ENCODE measurements at regions not wholly inside any gene's neighbourhood (a gene's known extent, or its start where the extent isn't known, plus 50 kb on each side); places are given as distances from the start of the nearest gene placed in this dataset.

- Histone ChIP-seq H3K4me3 (ENCODE audit: low read length) (no peak overlapping the region), H3K9ac (ENCODE audit: extremely low read depth, low read length, poor library complexity, severe bottlenecking) (no peak overlapping the region), H3K27me3 (ENCODE audit: control insufficient read depth, insufficient read depth, low read length, poor library complexity, severe bottlenecking) (peaks cover 16% of the 10 kb centered on the region), H3K36me3 (ENCODE audit: control insufficient read depth, insufficient read depth, low read length) (no peaks in the 10 kb centered on the region), H3K9me3 (ENCODE audit: control insufficient read depth, low read length) (no peaks in the 10 kb centered on the region), H3K27ac (ENCODE audit: low read depth, low read length) (no peak overlapping the region), H3K4me1 (ENCODE audit: control insufficient read depth, insufficient read depth, low read length) (no peaks in the 10 kb centered on the region)
- Mint-ChIP-seq H3K9me3 (peaks cover 2% of the 10 kb centered on the region), H3K36me3 (ENCODE audit: low read depth) (no peaks in the 10 kb centered on the region), H3K4me1 (no peaks in the 10 kb centered on the region), H3K27me3 (ENCODE audit: insufficient read depth) (peaks cover 13% of the 10 kb centered on the region), H3K4me3 (no peak overlapping the region), H3K27ac (no peak overlapping the region)
- 100% methylated on average over 1 of the region's 1 CpG; no CpG with 5 or more reads in 1 of the 2 experiments for WGBS, 2 experiments (ENCODE audit: insufficient coverage in 1 of 2, insufficient read length in 1 of 2)
- TF ChIP-seq, protein P1, sequence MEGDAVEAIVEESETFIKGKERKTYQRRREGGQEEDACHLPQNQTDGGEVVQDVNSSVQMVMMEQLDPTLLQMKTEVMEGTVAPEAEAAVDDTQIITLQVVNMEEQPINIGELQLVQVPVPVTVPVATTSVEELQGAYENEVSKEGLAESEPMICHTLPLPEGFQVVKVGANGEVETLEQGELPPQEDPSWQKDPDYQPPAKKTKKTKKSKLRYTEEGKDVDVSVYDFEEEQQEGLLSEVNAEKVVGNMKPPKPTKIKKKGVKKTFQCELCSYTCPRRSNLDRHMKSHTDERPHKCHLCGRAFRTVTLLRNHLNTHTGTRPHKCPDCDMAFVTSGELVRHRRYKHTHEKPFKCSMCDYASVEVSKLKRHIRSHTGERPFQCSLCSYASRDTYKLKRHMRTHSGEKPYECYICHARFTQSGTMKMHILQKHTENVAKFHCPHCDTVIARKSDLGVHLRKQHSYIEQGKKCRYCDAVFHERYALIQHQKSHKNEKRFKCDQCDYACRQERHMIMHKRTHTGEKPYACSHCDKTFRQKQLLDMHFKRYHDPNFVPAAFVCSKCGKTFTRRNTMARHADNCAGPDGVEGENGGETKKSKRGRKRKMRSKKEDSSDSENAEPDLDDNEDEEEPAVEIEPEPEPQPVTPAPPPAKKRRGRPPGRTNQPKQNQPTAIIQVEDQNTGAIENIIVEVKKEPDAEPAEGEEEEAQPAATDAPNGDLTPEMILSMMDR (conservative IDR thresholded peaks at IDR 0.05) = no peak
- no peak for DNase-seq
Observed at GRCh38 chr5:14019768-14020290, 75.3 kb upstream of the DNAH5 start.

- Histone ChIP-seq H3K9me3 (ENCODE audit: control insufficient read depth, low read length) (no peaks in the 10 kb centered on the region), H3K27ac (ENCODE audit: low read depth, low read length) (no peak overlapping the region), H3K27me3 (ENCODE audit: control insufficient read depth, insufficient read depth, low read length, poor library complexity, severe bottlenecking) (no peaks in the 10 kb centered on the region), H3K4me1 (ENCODE audit: control insufficient read depth, insufficient read depth, low read length) (no peaks in the 10 kb centered on the region), H3K4me3 (ENCODE audit: low read length) (no peak overlapping the region), H3K9ac (ENCODE audit: extremely low read depth, low read length, poor library complexity, severe bottlenecking) (no peak overlapping the region), H3K36me3 (ENCODE audit: control insufficient read depth, insufficient read depth, low read length) (no peaks in the 10 kb centered on the region)
- Mint-ChIP-seq H3K4me1 (no peaks in the 10 kb centered on the region), H3K4me3 (no peak overlapping the region), H3K27me3 (ENCODE audit: insufficient read depth) (peaks cover 11% of the 10 kb centered on the region), H3K9me3 (peaks cover 2% of the 10 kb centered on the region), H3K27ac (no peak overlapping the region), H3K36me3 (ENCODE audit: low read depth) (no peaks in the 10 kb centered on the region)
- TF ChIP-seq, protein P1 (conservative IDR thresholded peaks at IDR 0.05) = no peak
- 89 to 95% methylated on average over 5 to 8 of the region's 8 CpGs for WGBS, 2 experiments (ENCODE audit: insufficient coverage in 1 of 2, insufficient read length in 1 of 2)
- DNase-seq = no peak
Observed at GRCh38 chr5:14017904-14018303, 73.4 kb upstream of the DNAH5 start.

GRCh38 chr5:14016549-14016948 is 72.1 kb upstream of the DNAH5 start:
- Mint-ChIP-seq H3K36me3 (ENCODE audit: low read depth) (no peaks in the 10 kb centered on the region), H3K27ac (no peak overlapping the region), H3K27me3 (ENCODE audit: insufficient read depth) (peaks cover 13% of the 10 kb centered on the region), H3K9me3 (peaks cover 2% of the 10 kb centered on the region), H3K4me3 (no peak overlapping the region), H3K4me1 (no peaks in the 10 kb centered on the region)
- 86 to 89% methylated on average over 2 to 4 of the region's 4 CpGs for WGBS, 2 experiments (ENCODE audit: insufficient coverage in 1 of 2, insufficient read length in 1 of 2)
- no peak overlapping the region for H3K4me3 ChIP-seq (ENCODE audit: low read length)
- H3K27me3 ChIP-seq (ENCODE audit: control insufficient read depth, insufficient read depth, low read length, poor library complexity, severe bottlenecking) = no peaks in the 10 kb centered on the region
- no peak for DNase-seq
- no peaks in the 10 kb centered on the region for H3K9me3 ChIP-seq (ENCODE audit: control insufficient read depth, low read length)
- H3K27ac ChIP-seq (ENCODE audit: low read depth, low read length) = no peak overlapping the region
- H3K4me1 ChIP-seq (ENCODE audit: control insufficient read depth, insufficient read depth, low read length) = no peaks in the 10 kb centered on the region
- TF ChIP-seq, protein P1 (conservative IDR thresholded peaks at IDR 0.05) = no peak
- H3K36me3 ChIP-seq (ENCODE audit: control insufficient read depth, insufficient read depth, low read length) = no peaks in the 10 kb centered on the region
- no peak overlapping the region for H3K9ac ChIP-seq (ENCODE audit: extremely low read depth, low read length, poor library complexity, severe bottlenecking)

Measured in endodermal cell (in vitro differentiated cells).